ENCODE measurements at regions not wholly inside any gene's neighbourhood (a gene's known extent, or its start where the extent isn't known, plus 50 kb on each side); places are given as distances from the start of the nearest gene placed in this dataset.

DNA sequence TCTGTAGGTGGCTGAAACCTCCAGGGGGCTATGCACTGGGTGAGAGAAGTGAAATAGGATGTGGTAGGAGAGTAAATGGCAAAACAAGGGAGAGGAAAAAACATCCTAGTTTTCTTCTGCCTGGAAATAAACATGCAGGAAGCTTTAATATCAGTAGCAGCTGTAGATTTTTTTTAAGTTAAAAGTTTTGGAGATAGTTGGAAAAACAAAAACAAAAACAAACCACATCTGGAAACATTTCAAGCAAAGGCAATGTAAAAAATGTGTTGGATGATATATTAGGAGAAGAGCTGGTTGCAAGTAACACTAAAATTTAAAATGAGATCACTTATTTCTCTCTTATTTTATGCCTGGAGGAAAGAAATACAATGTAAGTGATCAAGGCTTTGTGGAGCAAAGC lies 388.0 kb downstream of the SPRY1 start:
- Mint-ChIP-seq H3K4me1 (ENCODE audit: low read depth) (no peaks in the 10 kb centered on the region), H3K27me3 (no peaks in the 10 kb centered on the region), H3K4me3 (no peak overlapping the region), H3K36me3 (no peaks in the 10 kb centered on the region), H3K9me3 (no peaks in the 10 kb centered on the region), H3K27ac (no peak overlapping the region)
- intact Hi-C loops (cut with micrococcal nuclease), result no loop called here
- no peak for DNase-seq
- ChIA-PET CTCF (interaction anchor here (0.7 kb wide), 1 partner anchor 229 kb away, joined by 5 read pairs; no protein-coding TSS in a partner anchor), POLR2A (no interaction called here)

DNA sequence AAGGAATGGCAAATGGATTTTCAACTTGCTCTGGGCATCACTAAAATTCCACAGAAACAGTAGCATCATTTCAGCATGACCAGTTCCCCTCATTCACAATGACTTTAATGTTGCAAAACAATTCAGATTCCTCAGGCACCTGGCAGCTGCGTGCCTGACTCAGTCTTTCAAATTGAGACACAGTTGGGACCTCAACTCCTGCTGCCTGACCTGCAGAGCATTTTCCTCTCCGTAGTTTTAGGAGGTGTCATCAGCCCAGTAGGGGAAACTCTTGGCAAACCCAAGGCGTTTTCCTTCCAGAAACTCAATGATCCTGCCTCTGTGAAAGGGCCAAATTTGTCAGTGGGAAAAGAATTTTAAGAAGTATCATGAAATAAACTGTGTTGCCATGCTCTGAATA lies 388.9 kb downstream of the SPRY1 start:
- Mint-ChIP-seq H3K4me1 (ENCODE audit: low read depth) (no peaks in the 10 kb centered on the region), H3K27me3 (no peaks in the 10 kb centered on the region), H3K4me3 (no peak overlapping the region), H3K36me3 (no peaks in the 10 kb centered on the region), H3K27ac (no peak overlapping the region), H3K9me3 (no peaks in the 10 kb centered on the region)
- intact Hi-C loops (cut with micrococcal nuclease), result no loop called here
- CTCF ChIA-PET, result no interaction called here
- POLR2A ChIA-PET, result no interaction called here
- no peak for DNase-seq

DNA sequence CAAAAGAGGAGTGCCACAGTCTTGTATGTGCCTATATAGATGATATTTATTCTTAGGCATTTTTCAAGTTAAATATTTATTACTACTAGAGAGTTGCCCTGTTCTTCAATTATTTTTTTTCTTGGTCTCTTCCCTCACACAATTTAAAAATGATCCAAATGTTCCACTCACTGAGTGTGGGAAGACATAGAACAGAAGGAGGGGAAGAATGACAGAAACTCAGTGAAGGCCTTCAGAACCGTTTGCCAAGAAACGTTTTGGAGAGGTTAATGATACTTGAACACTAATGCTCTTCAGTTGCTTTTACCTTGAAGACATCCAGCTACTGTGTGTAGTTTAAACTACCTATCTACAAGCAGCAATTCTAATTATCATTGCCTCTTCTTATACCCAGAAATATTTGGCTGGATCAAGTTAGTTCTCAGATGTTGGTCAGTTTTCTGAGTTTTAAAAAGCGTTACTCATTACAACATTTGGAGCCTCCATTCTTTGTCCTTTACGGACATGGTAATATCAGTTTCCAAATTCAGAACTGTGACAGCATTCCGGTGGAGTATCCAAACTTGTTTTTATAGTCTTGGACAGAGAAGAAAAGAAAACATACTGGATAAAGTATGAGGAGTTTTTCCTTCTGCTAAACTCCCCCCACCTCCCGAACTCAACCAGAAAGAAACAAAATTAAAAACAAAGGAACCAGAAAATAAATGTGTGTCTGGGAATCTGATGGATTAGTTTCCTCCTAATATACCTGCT lies 389.7 kb downstream of the SPRY1 start:
- ChIA-PET CTCF (no interaction called here), POLR2A (no interaction called here)
- Mint-ChIP-seq H3K9me3 (no peaks in the 10 kb centered on the region), H3K27ac (no peak overlapping the region), H3K36me3 (no peaks in the 10 kb centered on the region), H3K27me3 (no peaks in the 10 kb centered on the region), H3K4me3 (no peak overlapping the region), H3K4me1 (ENCODE audit: low read depth) (no peaks in the 10 kb centered on the region)
- no peak for DNase-seq
- intact Hi-C loops (cut with micrococcal nuclease), result no loop called here

DNA sequence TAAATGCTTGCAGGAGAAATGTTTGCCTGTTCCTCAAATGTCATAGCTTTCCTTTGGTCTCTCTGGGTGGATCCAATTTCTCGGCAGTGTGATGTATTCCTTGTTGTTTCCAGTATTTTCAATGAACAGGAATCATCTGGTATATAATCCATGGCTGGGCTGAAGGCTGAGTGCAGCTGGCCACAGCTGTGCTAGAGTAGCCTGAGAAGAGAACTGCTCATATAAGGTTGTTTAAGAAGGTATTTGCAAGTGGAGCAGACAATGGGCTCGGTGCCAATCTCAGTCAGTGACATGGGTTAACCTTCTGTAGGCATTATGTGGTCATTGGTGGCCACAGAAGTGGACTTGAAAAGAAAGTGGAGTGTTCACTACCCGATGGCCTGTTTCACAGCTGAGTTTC lies 390.3 kb downstream of the SPRY1 start:
- Mint-ChIP-seq H3K27ac (no peak overlapping the region), H3K9me3 (no peaks in the 10 kb centered on the region), H3K27me3 (no peaks in the 10 kb centered on the region), H3K4me3 (no peak overlapping the region), H3K4me1 (ENCODE audit: low read depth) (no peaks in the 10 kb centered on the region), H3K36me3 (no peaks in the 10 kb centered on the region)
- intact Hi-C loops (cut with micrococcal nuclease), result no loop called here
- DNase-seq, result no peak
- ChIA-PET CTCF (interaction anchor here (0.5 kb wide), 1 partner anchor 28 kb away, joined by 3 read pairs; no protein-coding TSS in a partner anchor), POLR2A (no interaction called here)

GRCh38 chr4:123787512-123788080 lies 391.0 kb downstream of the SPRY1 start:
- CTCF ChIA-PET, result interaction anchor here (0.5 kb wide), 1 partner anchor 29 kb away, joined by 3 read pairs; no protein-coding TSS in a partner anchor
- no peaks in the 10 kb centered on the region for H3K4me1 Mint-ChIP-seq (ENCODE audit: low read depth)
- no peak overlapping the region for H3K4me3 Mint-ChIP-seq
- no peaks in the 10 kb centered on the region for H3K9me3 Mint-ChIP-seq
- H3K27ac Mint-ChIP-seq, result no peak overlapping the region
- intact Hi-C loops (cut with micrococcal nuclease), result no loop called here
- POLR2A ChIA-PET, result no interaction called here
- no peaks in the 10 kb centered on the region for H3K36me3 Mint-ChIP-seq
- no peaks in the 10 kb centered on the region for H3K27me3 Mint-ChIP-seq
- no peak for DNase-seq

- DNase-seq, result no peak
- H3K36me3 Mint-ChIP-seq, result no peaks in the 10 kb centered on the region
- H3K27me3 Mint-ChIP-seq, result no peaks in the 10 kb centered on the region
- ChIA-PET POLR2A (no interaction called here), CTCF (no interaction called here)
- H3K27ac Mint-ChIP-seq, result no peak overlapping the region
- H3K9me3 Mint-ChIP-seq, result no peaks in the 10 kb centered on the region
- no peak overlapping the region for H3K4me3 Mint-ChIP-seq
- intact Hi-C loops (cut with micrococcal nuclease), result no loop called here
- no peaks in the 10 kb centered on the region for H3K4me1 Mint-ChIP-seq (ENCODE audit: low read depth)
Observed at GRCh38 chr4:123788577-123788976, 392.0 kb downstream of the SPRY1 start.

DNA sequence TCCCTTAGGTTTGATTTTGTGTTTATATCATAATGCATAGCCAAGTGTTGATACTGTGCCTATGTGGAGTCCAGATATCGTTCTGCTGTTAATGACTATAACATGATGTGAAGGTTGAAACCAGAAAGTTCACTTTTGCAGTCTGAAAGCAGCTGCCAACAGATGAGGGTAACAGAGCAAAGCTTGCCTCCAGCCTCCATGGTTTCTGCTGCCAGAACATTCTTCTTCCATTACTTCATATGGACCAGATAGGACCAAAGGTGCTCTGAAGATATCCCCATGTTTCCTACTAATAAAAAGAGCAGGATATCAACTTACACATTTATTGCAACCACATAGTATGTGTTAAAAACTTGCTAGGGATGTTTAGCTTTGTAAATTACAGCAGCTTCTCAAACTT lies 394.1 kb downstream of the SPRY1 start:
- DNase-seq, result no peak
- CTCF ChIA-PET, result no interaction called here
- Mint-ChIP-seq H3K4me1 (ENCODE audit: low read depth) (no peaks in the 10 kb centered on the region), H3K4me3 (no peak overlapping the region), H3K36me3 (no peaks in the 10 kb centered on the region), H3K9me3 (no peaks in the 10 kb centered on the region), H3K27ac (no peak overlapping the region), H3K27me3 (no peaks in the 10 kb centered on the region)
- POLR2A ChIA-PET, result no interaction called here
- intact Hi-C loops (cut with micrococcal nuclease), result no loop called here

- Mint-ChIP-seq H3K36me3 (no peaks in the 10 kb centered on the region), H3K9me3 (peaks cover 14% of the 10 kb centered on the region), H3K27ac (no peak overlapping the region), H3K4me1 (ENCODE audit: low read depth) (no peaks in the 10 kb centered on the region), H3K27me3 (no peaks in the 10 kb centered on the region), H3K4me3 (no peak overlapping the region)
- no peak for DNase-seq
- POLR2A ChIA-PET, result no interaction called here
- CTCF ChIA-PET, result no interaction called here
- intact Hi-C loops (cut with micrococcal nuclease), result no loop called here
Observed at GRCh38 chr4:123802082-123802645, 405.6 kb downstream of the SPRY1 start.

GRCh38 chr4:123802933-123803332 lies 406.3 kb downstream of the SPRY1 start:
- POLR2A ChIA-PET, result no interaction called here
- CTCF ChIA-PET, result no interaction called here
- H3K4me3 Mint-ChIP-seq, result no peak overlapping the region
- no peaks in the 10 kb centered on the region for H3K4me1 Mint-ChIP-seq (ENCODE audit: low read depth)
- H3K9me3 Mint-ChIP-seq, result peaks cover 8% of the 10 kb centered on the region
- intact Hi-C loops (cut with micrococcal nuclease), result no loop called here
- no peaks in the 10 kb centered on the region for H3K36me3 Mint-ChIP-seq
- no peaks in the 10 kb centered on the region for H3K27me3 Mint-ChIP-seq
- DNase-seq, result no peak
- no peak overlapping the region for H3K27ac Mint-ChIP-seq

GRCh38 chr4:123804196-123804721 lies 407.7 kb downstream of the SPRY1 start:
- H3K4me3 Mint-ChIP-seq, result no peak overlapping the region
- POLR2A ChIA-PET, result no interaction called here
- intact Hi-C loops (cut with micrococcal nuclease), result no loop called here
- H3K9me3 Mint-ChIP-seq, result no peaks in the 10 kb centered on the region
- no peaks in the 10 kb centered on the region for H3K4me1 Mint-ChIP-seq (ENCODE audit: low read depth)
- no peaks in the 10 kb centered on the region for H3K36me3 Mint-ChIP-seq
- no peak for DNase-seq
- H3K27ac Mint-ChIP-seq, result no peak overlapping the region
- H3K27me3 Mint-ChIP-seq, result no peaks in the 10 kb centered on the region
- CTCF ChIA-PET, result no interaction called here

GRCh38 chr4:123806056-123806455 lies 409.5 kb downstream of the SPRY1 start:
- Mint-ChIP-seq H3K4me1 (ENCODE audit: low read depth) (no peaks in the 10 kb centered on the region), H3K4me3 (no peak overlapping the region), H3K27ac (no peak overlapping the region), H3K36me3 (no peaks in the 10 kb centered on the region), H3K9me3 (no peaks in the 10 kb centered on the region), H3K27me3 (no peaks in the 10 kb centered on the region)
- ChIA-PET CTCF (no interaction called here), POLR2A (no interaction called here)
- no peak for DNase-seq
- intact Hi-C loops (cut with micrococcal nuclease), result no loop called here

- Mint-ChIP-seq H3K36me3 (no peaks in the 10 kb centered on the region), H3K9me3 (no peaks in the 10 kb centered on the region), H3K27me3 (no peaks in the 10 kb centered on the region), H3K27ac (no peak overlapping the region), H3K4me3 (no peak overlapping the region), H3K4me1 (ENCODE audit: low read depth) (no peaks in the 10 kb centered on the region)
- no peak for DNase-seq
- ChIA-PET CTCF (no interaction called here), POLR2A (no interaction called here)
- intact Hi-C loops (cut with micrococcal nuclease), result no loop called here
Observed at GRCh38 chr4:123807187-123807586, 410.6 kb downstream of the SPRY1 start.

- no peaks in the 10 kb centered on the region for H3K4me1 Mint-ChIP-seq (ENCODE audit: low read depth)
- H3K27ac Mint-ChIP-seq, result no peak overlapping the region
- POLR2A ChIA-PET, result no interaction called here
- H3K36me3 Mint-ChIP-seq, result no peaks in the 10 kb centered on the region
- H3K4me3 Mint-ChIP-seq, result no peak overlapping the region
- no peaks in the 10 kb centered on the region for H3K9me3 Mint-ChIP-seq
- intact Hi-C loops (cut with micrococcal nuclease), result no loop called here
- DNase-seq, result no peak
- no peaks in the 10 kb centered on the region for H3K27me3 Mint-ChIP-seq
- CTCF ChIA-PET, result no interaction called here
Observed at GRCh38 chr4:123807866-123808265, 411.3 kb downstream of the SPRY1 start.

All from activated CD4-positive, alpha-beta memory T cell treated with anti-CD3 and anti-CD28 coated beads for 36 hours (primary cell).